ENCODE measurements at regions not wholly inside any gene's neighbourhood (a gene's known extent, or its start where the extent isn't known, plus 50 kb on each side); places are given as distances from the start of the nearest gene placed in this dataset.
A peak's percentile ranks its signal among the peaks of the same experiment; 100 is the strongest.

DNA sequence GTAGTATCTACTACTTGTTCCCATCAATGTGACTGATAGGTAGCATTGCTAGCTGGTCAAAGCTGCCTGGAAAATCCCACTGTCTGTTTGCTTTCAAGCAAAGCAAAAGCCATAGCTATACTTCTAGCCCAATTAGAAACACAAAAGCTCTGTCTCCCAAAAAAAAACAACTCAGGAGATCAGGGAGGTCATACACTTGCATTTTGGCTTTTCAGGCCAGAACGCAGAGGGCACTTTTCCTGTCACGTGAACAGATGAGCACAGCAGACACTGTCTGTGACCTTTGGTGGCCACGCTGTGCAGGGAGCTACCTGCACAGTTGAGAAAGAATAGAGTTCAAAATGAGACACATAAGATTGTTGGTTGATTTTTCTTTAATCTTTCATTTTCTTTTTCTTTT is 441.7 kb upstream of the PDZRN3 start:
- H3K27me3 Mint-ChIP-seq: no peaks in the 10 kb centered on the region
- H3K4me3 Mint-ChIP-seq: no peak overlapping the region
- no peaks in the 10 kb centered on the region for H3K4me1 ChIP-seq (ENCODE audit: control insufficient read depth, insufficient read depth, low read length, poor library complexity, severe bottlenecking)
- no peak overlapping the region for H3K27ac ChIP-seq (ENCODE audit: insufficient read depth, low read length, poor library complexity, severe bottlenecking)
- H3K9me3 ChIP-seq (ENCODE audit: control insufficient read depth in 2 of 2, low read length in 2 of 2): no peaks in the 10 kb centered on the region
- H3K9me3 Mint-ChIP-seq: peaks cover 2 to 15% (median 9%) of the 10 kb centered on the region in 7 donors
- no peak overlapping the region for H3K27ac Mint-ChIP-seq
- ATAC-seq (ENCODE audit: low read depth in 2 of 2) (no peak), DNase-seq (no peak)
- H3K36me3 ChIP-seq (ENCODE audit: control insufficient read depth, insufficient read depth, low read length): no peaks in the 10 kb centered on the region
- H3K4me1 Mint-ChIP-seq: no peaks in the 10 kb centered on the region
- no peaks in the 10 kb centered on the region for H3K27me3 ChIP-seq (ENCODE audit: control insufficient read depth, insufficient read depth, low read length)
- H3K4me3 ChIP-seq (ENCODE audit: low read depth, low read length): no peak overlapping the region
- H3K36me3 Mint-ChIP-seq: no peaks in the 10 kb centered on the region

DNA sequence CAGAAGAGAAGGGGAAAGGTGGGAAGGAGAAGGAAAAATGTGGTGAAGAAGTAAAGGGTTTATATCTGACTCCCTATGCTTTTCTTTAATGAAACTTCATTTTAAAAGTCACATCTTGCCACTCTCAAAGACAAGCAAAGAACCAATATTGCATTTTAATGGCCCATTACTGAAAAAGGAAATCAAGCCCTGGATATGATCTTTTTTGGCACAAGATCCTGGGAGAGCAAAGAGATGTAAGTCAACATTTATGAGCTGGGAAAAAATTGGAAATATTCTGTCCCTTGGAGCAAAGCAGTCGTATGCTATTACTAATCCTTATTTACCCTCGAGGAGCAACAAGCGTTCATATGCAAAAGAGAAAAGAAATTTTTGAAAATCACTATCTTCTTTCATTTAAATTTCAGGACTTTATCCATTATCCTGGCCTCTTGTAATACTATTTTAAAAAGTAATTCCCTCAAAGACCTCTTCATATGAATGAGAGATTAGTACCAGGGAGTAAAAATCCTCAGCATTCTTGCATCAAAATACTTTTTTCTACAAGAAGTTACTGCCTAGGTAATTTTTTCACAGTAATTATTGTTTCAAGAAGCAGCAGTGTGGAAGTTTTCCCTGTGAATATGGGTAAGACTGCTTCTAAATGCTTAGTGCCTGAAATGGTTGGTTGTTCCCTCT is 435.3 kb upstream of the PDZRN3 start:
- Histone ChIP-seq H3K36me3 (ENCODE audit: control insufficient read depth, insufficient read depth, low read length) (no peaks in the 10 kb centered on the region), H3K27ac (ENCODE audit: insufficient read depth, low read length, poor library complexity, severe bottlenecking) (no peak overlapping the region), H3K4me1 (ENCODE audit: control insufficient read depth, insufficient read depth, low read length, poor library complexity, severe bottlenecking) (no peaks in the 10 kb centered on the region), H3K9me3 (ENCODE audit: control insufficient read depth in 2 of 2, low read length in 2 of 2) (no peaks in the 10 kb centered on the region), H3K4me3 (ENCODE audit: low read depth, low read length) (no peak overlapping the region), H3K27me3 (ENCODE audit: control insufficient read depth, insufficient read depth, low read length) (no peaks in the 10 kb centered on the region)
- no peaks in the 10 kb centered on the region for H3K36me3 Mint-ChIP-seq
- no peak for DNase-seq
- no peak overlapping the region for H3K4me3 Mint-ChIP-seq
- H3K4me1 Mint-ChIP-seq: no peaks in the 10 kb centered on the region
- ATAC-seq (ENCODE audit: low read depth in 2 of 2): no peak
- H3K27me3 Mint-ChIP-seq: no peaks in the 10 kb centered on the region
- peaks cover 2 to 11% (median 7%) of the 10 kb centered on the region in 7 donors for H3K9me3 Mint-ChIP-seq
- H3K27ac Mint-ChIP-seq: no peak overlapping the region

DNA sequence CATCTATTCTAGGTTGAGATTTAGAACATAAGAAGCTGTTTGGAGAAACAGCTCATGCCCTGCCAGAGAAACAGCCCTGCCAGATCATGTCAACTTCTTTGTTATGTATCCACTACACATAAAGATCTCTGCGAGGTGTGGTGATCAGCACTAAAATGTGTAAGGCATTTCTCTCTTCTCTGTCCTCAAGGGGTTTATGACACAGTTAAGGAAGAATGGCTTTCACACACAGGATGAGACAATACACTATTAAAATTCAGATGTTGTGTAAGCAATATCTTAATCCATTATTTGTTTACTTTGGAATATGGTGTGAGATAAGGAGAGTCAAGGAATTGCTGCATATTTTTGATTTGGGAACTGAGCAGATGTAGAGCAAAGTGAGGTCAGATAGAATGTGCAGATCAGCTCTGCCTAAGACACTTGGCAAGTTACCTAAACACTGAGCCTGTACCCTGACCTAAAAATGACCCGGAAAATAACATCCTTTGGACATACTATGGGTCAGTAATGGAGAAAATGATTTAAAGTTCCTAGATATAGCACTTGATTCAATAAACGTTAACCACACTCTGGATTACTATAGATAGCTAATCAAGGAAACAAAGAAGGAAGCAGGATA is 434.7 kb upstream of the PDZRN3 start:
- no peaks in the 10 kb centered on the region for H3K27me3 ChIP-seq (ENCODE audit: control insufficient read depth, insufficient read depth, low read length)
- Mint-ChIP-seq H3K27ac (peak overlapping the region in 1 of 3 donors; percentile 20), H3K4me3 (no peak overlapping the region)

DNA sequence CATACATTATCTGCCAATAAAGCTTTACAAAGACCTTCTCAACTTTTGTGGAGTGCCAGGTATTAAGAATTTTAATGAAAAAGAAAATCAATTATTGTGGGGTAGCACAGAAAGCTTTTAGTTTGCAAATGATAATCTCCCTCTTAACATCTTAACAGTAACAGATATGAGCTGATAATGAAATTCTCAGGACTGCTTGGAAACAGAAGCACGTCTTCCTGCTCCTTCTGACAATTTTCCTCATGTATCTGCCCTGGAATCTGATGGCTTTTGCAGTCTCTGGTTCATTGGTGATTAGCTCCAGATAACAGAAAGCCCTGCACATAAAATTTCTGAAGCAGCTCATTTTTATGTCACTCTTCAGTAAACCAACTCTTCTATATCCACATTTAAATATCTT is 432.4 kb upstream of the PDZRN3 start:
- Mint-ChIP-seq H3K27ac (no peak overlapping the region), H3K4me3 (no peak overlapping the region), H3K9me3 (peaks cover 2 to 12% (median 6%) of the 10 kb centered on the region in 7 donors), H3K4me1 (no peaks in the 10 kb centered on the region), H3K36me3 (no peaks in the 10 kb centered on the region), H3K27me3 (no peaks in the 10 kb centered on the region)
- DNase-seq: no peak
- H3K27me3 ChIP-seq (ENCODE audit: control insufficient read depth, insufficient read depth, low read length): no peaks in the 10 kb centered on the region
- no peaks in the 10 kb centered on the region for H3K4me1 ChIP-seq (ENCODE audit: control insufficient read depth, insufficient read depth, low read length, poor library complexity, severe bottlenecking)
- no peak overlapping the region for H3K4me3 ChIP-seq (ENCODE audit: low read depth, low read length)
- ATAC-seq (ENCODE audit: low read depth in 2 of 2): no peak
- no peaks in the 10 kb centered on the region for H3K9me3 ChIP-seq (ENCODE audit: control insufficient read depth in 2 of 2, low read length in 2 of 2)
- no peak overlapping the region for H3K27ac ChIP-seq (ENCODE audit: insufficient read depth, low read length, poor library complexity, severe bottlenecking)
- H3K36me3 ChIP-seq (ENCODE audit: control insufficient read depth, insufficient read depth, low read length): no peaks in the 10 kb centered on the region

More for the DNA sequence above, 434.7 kb upstream of the PDZRN3 start:
- Histone ChIP-seq H3K36me3 (ENCODE audit: control insufficient read depth, insufficient read depth, low read length) (no peaks in the 10 kb centered on the region), H3K4me1 (ENCODE audit: control insufficient read depth, insufficient read depth, low read length, poor library complexity, severe bottlenecking) (no peaks in the 10 kb centered on the region), H3K9me3 (ENCODE audit: control insufficient read depth in 2 of 2, low read length in 2 of 2) (no peaks in the 10 kb centered on the region), H3K27ac (ENCODE audit: insufficient read depth, low read length, poor library complexity, severe bottlenecking) (no peak overlapping the region), H3K4me3 (ENCODE audit: low read depth, low read length) (no peak overlapping the region)
- Mint-ChIP-seq H3K4me1 (no peaks in the 10 kb centered on the region), H3K36me3 (no peaks in the 10 kb centered on the region), H3K27me3 (no peaks in the 10 kb centered on the region), H3K9me3 (peaks cover 2 to 11% (median 8%) of the 10 kb centered on the region in 7 donors)
- ATAC-seq (ENCODE audit: low read depth in 2 of 2) (no peak), DNase-seq (no peak)

DNA sequence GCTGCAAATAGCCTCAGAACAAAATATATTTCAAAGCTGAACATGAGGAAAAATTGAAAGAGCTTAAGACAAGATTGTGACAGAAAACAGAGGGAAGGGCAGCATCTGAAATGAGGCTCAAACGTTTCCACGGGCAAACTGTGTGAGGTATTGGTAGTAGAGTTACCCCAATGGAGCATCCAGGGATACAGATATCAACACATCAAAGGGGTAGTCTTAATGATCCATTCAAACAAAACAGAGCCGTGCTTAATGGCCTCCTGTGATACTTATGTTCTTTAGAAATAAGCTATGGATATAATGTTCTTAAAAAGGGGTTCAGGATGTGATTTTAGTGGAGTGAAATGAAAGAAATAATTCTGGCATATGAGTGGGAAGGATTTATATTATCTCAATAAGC is 430.3 kb upstream of the PDZRN3 start:
- no peaks in the 10 kb centered on the region for H3K36me3 ChIP-seq (ENCODE audit: control insufficient read depth, insufficient read depth, low read length)
- Mint-ChIP-seq H3K36me3 (no peaks in the 10 kb centered on the region), H3K27ac (no peak overlapping the region), H3K4me3 (no peak overlapping the region), H3K9me3 (peaks cover 0 to 12% (median 5%) of the 10 kb centered on the region in 7 donors), H3K27me3 (no peaks in the 10 kb centered on the region), H3K4me1 (no peaks in the 10 kb centered on the region)
- no peaks in the 10 kb centered on the region for H3K27me3 ChIP-seq (ENCODE audit: control insufficient read depth, insufficient read depth, low read length)
- no peaks in the 10 kb centered on the region for H3K9me3 ChIP-seq (ENCODE audit: control insufficient read depth in 2 of 2, low read length in 2 of 2)
- H3K4me3 ChIP-seq (ENCODE audit: low read depth, low read length): no peak overlapping the region
- no peak overlapping the region for H3K27ac ChIP-seq (ENCODE audit: insufficient read depth, low read length, poor library complexity, severe bottlenecking)
- ATAC-seq (ENCODE audit: low read depth in 2 of 2) (no peak), DNase-seq (no peak)
- no peaks in the 10 kb centered on the region for H3K4me1 ChIP-seq (ENCODE audit: control insufficient read depth, insufficient read depth, low read length, poor library complexity, severe bottlenecking)

DNA sequence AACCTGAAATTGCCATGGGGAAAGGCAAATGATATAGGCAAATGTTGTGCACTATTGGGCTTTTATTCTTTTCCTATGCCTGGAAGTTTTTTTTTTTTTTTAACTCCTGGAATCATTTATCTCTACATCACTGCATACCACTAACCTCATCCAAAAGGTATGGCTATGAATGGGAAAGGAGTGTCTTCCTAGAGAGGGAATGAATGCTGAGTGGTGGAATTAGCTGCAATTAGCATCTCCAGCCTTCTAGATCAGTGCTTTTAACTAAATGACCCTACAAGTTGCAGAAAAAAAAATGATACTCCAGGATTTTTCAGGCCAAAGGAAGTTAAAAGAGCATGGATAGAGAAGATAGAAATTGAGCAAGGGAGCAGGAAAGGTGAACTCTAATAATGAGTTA is 429.8 kb upstream of the PDZRN3 start:
- no peak overlapping the region for H3K27ac Mint-ChIP-seq
- H3K36me3 ChIP-seq (ENCODE audit: control insufficient read depth, insufficient read depth, low read length): no peaks in the 10 kb centered on the region
- DNase-seq: no peak
- no peaks in the 10 kb centered on the region for H3K4me1 Mint-ChIP-seq
- H3K27me3 ChIP-seq (ENCODE audit: control insufficient read depth, insufficient read depth, low read length): no peaks in the 10 kb centered on the region
- no peaks in the 10 kb centered on the region for H3K36me3 Mint-ChIP-seq
- no peak overlapping the region for H3K4me3 ChIP-seq (ENCODE audit: low read depth, low read length)
- no peak overlapping the region for H3K4me3 Mint-ChIP-seq
- no peak overlapping the region for H3K27ac ChIP-seq (ENCODE audit: insufficient read depth, low read length, poor library complexity, severe bottlenecking)
- no peaks in the 10 kb centered on the region for H3K9me3 ChIP-seq (ENCODE audit: control insufficient read depth in 2 of 2, low read length in 2 of 2)
- no peaks in the 10 kb centered on the region for H3K4me1 ChIP-seq (ENCODE audit: control insufficient read depth, insufficient read depth, low read length, poor library complexity, severe bottlenecking)
- H3K27me3 Mint-ChIP-seq: no peaks in the 10 kb centered on the region
- H3K9me3 Mint-ChIP-seq: peaks cover 0 to 12% (median 6%) of the 10 kb centered on the region in 7 donors
- no peak for ATAC-seq (ENCODE audit: low read depth in 2 of 2)

DNA sequence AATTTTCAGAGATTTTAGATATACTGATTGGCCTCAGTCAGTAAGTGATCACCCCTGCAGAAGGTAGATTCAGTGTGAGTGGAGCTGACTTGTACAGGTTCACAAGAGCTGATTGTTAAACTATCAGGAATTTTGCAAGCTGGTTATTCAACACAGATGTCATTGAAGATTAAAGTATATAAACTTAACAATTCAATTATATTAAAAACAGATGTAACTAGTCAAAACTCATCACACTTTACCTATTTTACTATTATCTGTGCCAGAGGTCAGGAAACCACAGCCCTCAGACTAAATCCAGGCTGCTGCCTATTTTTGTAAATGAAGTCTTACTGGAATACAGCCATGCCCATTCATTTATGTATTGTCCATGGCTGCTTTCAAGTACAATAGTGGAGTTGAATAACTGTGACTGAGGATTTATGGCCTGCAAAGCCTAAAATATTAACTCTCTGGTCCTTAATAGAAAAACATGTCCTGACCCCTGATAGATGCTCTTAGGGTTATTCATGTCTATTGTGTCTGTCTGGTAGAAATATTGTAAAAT is 429.3 kb upstream of the PDZRN3 start:
- no peaks in the 10 kb centered on the region for H3K27me3 ChIP-seq (ENCODE audit: control insufficient read depth, insufficient read depth, low read length)
- H3K27ac ChIP-seq (ENCODE audit: insufficient read depth, low read length, poor library complexity, severe bottlenecking): no peak overlapping the region
- no peaks in the 10 kb centered on the region for H3K36me3 Mint-ChIP-seq

DNA sequence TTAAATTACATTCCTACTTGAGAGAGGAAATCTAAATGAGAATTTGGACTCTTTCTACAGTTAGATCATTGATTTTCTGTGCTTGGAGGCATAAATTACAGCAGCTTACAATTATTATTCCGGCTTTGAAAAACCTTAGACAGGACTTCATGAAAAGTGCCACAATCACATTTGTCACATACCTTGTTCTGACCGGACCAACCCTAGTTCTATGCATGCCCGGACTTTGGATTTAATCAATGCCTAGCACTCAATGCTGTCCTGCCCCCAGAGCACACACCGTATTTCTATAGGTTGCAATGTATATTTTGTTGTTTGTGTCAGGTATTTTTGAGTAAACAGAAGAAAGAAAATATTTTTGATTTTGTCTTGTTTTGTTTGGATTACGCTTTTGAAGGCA is 424.7 kb upstream of the PDZRN3 start:
- DNase-seq (no peak), ATAC-seq (ENCODE audit: low read depth in 2 of 2) (no peak)
- Histone ChIP-seq H3K4me3 (ENCODE audit: low read depth, low read length) (no peak overlapping the region), H3K4me1 (ENCODE audit: control insufficient read depth, insufficient read depth, low read length, poor library complexity, severe bottlenecking) (no peaks in the 10 kb centered on the region), H3K9me3 (ENCODE audit: control insufficient read depth in 2 of 2, low read length in 2 of 2) (no peaks in the 10 kb centered on the region), H3K36me3 (ENCODE audit: control insufficient read depth, insufficient read depth, low read length) (no peaks in the 10 kb centered on the region), H3K27ac (ENCODE audit: insufficient read depth, low read length, poor library complexity, severe bottlenecking) (no peak overlapping the region), H3K27me3 (ENCODE audit: control insufficient read depth, insufficient read depth, low read length) (no peaks in the 10 kb centered on the region)
- H3K4me3 Mint-ChIP-seq: no peak overlapping the region
- H3K36me3 Mint-ChIP-seq: no peaks in the 10 kb centered on the region
- H3K27me3 Mint-ChIP-seq: no peaks in the 10 kb centered on the region
- H3K27ac Mint-ChIP-seq: no peak overlapping the region
- H3K4me1 Mint-ChIP-seq: no peaks in the 10 kb centered on the region
- H3K9me3 Mint-ChIP-seq: peaks cover 2 to 12% (median 4%) of the 10 kb centered on the region in 7 donors

More for the DNA sequence above, 429.3 kb upstream of the PDZRN3 start:
- peaks cover 0 to 12% (median 5%) of the 10 kb centered on the region in 7 donors for H3K9me3 Mint-ChIP-seq
- no peaks in the 10 kb centered on the region for H3K27me3 Mint-ChIP-seq
- Histone ChIP-seq H3K4me1 (ENCODE audit: control insufficient read depth, insufficient read depth, low read length, poor library complexity, severe bottlenecking) (no peaks in the 10 kb centered on the region), H3K4me3 (ENCODE audit: low read depth, low read length) (no peak overlapping the region), H3K36me3 (ENCODE audit: control insufficient read depth, insufficient read depth, low read length) (no peaks in the 10 kb centered on the region), H3K9me3 (ENCODE audit: control insufficient read depth in 2 of 2, low read length in 2 of 2) (no peaks in the 10 kb centered on the region)
- H3K4me3 Mint-ChIP-seq: no peak overlapping the region
- no peak overlapping the region for H3K27ac Mint-ChIP-seq
- H3K4me1 Mint-ChIP-seq: no peaks in the 10 kb centered on the region
- ATAC-seq (ENCODE audit: low read depth in 2 of 2) (no peak), DNase-seq (no peak)

All from CD4-positive, CD25-positive, alpha-beta regulatory T cell (primary cell).